ENCODE measurements at regions not wholly inside any gene's neighbourhood (a gene's known extent, or its start where the extent isn't known, plus 50 kb on each side); places are given as distances from the start of the nearest gene placed in this dataset.

DNA sequence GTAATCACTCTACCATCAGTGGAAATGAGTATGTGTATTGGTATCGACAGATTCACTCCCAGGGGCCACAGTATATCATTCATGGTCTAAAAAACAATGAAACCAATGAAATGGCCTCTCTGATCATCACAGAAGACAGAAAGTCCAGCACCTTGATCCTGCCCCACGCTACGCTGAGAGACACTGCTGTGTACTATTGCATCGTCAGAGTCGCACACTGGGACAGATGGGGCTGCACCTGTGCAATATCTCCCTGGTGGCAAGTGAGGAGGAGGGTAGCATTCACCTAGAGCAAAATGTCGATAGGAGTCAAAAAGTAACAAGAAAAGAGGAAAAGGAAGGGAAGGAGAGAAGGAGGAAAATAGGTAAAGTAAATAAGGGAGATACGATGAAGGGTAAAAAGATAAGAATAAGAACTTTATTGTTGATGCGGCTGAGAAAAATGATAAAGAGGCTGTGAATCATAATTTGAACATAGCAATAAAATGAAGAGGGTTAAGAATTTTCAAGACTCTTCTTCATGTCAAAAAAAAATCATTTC, 450.5 kb upstream of the OR4E1 start:
- H3K27me3 ChIP-seq (replicated peaks in 1 of 7): no peaks in the 10 kb centered on the region
- WGBS, 5 donors: 81 to 91% (median 89%) methylated on average over 8 of the region's 8 CpGs
- intact Hi-C loops (cut with DNase I; ENCODE audit: low total_unique reads): no loop called here
- DNase-seq: no peak
- peaks cover 0 to 5% (median 0%) of the 10 kb centered on the region in 8 donors for H3K9me3 ChIP-seq
- no peaks in the 10 kb centered on the region for H3K4me1 ChIP-seq
- H3K4me3 ChIP-seq: no peak overlapping the region
- TF ChIP-seq, protein P1, sequence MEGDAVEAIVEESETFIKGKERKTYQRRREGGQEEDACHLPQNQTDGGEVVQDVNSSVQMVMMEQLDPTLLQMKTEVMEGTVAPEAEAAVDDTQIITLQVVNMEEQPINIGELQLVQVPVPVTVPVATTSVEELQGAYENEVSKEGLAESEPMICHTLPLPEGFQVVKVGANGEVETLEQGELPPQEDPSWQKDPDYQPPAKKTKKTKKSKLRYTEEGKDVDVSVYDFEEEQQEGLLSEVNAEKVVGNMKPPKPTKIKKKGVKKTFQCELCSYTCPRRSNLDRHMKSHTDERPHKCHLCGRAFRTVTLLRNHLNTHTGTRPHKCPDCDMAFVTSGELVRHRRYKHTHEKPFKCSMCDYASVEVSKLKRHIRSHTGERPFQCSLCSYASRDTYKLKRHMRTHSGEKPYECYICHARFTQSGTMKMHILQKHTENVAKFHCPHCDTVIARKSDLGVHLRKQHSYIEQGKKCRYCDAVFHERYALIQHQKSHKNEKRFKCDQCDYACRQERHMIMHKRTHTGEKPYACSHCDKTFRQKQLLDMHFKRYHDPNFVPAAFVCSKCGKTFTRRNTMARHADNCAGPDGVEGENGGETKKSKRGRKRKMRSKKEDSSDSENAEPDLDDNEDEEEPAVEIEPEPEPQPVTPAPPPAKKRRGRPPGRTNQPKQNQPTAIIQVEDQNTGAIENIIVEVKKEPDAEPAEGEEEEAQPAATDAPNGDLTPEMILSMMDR (IDR thresholded peaks at IDR 0.05 in 8 of 11, conservative IDR thresholded peaks at IDR 0.05 in 3 of 11): no peak
- no peak for TF ChIP-seq POLR2A (IDR thresholded peaks at IDR 0.05)
- TF ChIP-seq POLR2AphosphoS5 (IDR thresholded peaks at IDR 0.05): no peak
- H3K36me3 ChIP-seq: no peaks in the 10 kb centered on the region
- no peak overlapping the region for H3K27ac ChIP-seq

- WGBS, 5 donors: 49 to 65% (median 51%) methylated on average over 3 of the region's 3 CpGs
- peaks cover 0 to 6% (median 0%) of the 10 kb centered on the region in 8 donors for H3K9me3 ChIP-seq
- TF ChIP-seq POLR2AphosphoS5 (IDR thresholded peaks at IDR 0.05) (no peak), POLR2A (IDR thresholded peaks at IDR 0.05) (no peak)
- TF ChIP-seq, protein P1 (IDR thresholded peaks at IDR 0.05 in 8 of 11, conservative IDR thresholded peaks at IDR 0.05 in 3 of 11): no peak
- no peak for DNase-seq
- no peaks in the 10 kb centered on the region for H3K27me3 ChIP-seq (replicated peaks in 1 of 7)
- no peaks in the 10 kb centered on the region for H3K36me3 ChIP-seq
- no peak overlapping the region for H3K27ac ChIP-seq
- H3K4me3 ChIP-seq: no peak overlapping the region
- intact Hi-C loops (cut with DNase I; ENCODE audit: low total_unique reads): no loop called here
- no peaks in the 10 kb centered on the region for H3K4me1 ChIP-seq
Measured at GRCh38 chr14:22122829-22123560, 449.4 kb upstream of the OR4E1 start.

- Histone ChIP-seq H3K9me3 (peaks cover 0 to 10% (median 0%) of the 10 kb centered on the region in 8 donors), H3K4me1 (no peaks in the 10 kb centered on the region), H3K4me3 (no peak overlapping the region), H3K36me3 (no peaks in the 10 kb centered on the region), H3K27me3 (replicated peaks in 1 of 7) (no peaks in the 10 kb centered on the region), H3K27ac (no peak overlapping the region)
- TF ChIP-seq POLR2A (IDR thresholded peaks at IDR 0.05) (no peak), POLR2AphosphoS5 (IDR thresholded peaks at IDR 0.05) (no peak)
- TF ChIP-seq, protein P1 (IDR thresholded peaks at IDR 0.05 in 8 of 11, conservative IDR thresholded peaks at IDR 0.05 in 3 of 11): no peak
- WGBS, 5 donors: 45 to 62% (median 50%) methylated on average over 4 of the region's 4 CpGs
- no peak for DNase-seq
- intact Hi-C loops (cut with DNase I; ENCODE audit: low total_unique reads): no loop called here
Measured at GRCh38 chr14:22122227-22122818, 448.7 kb upstream of the OR4E1 start.

GRCh38 chr14:22118899-22119477, 445.4 kb upstream of the OR4E1 start:
- no peak overlapping the region for H3K27ac ChIP-seq
- no peak overlapping the region for H3K4me3 ChIP-seq
- TF ChIP-seq, protein P1 (IDR thresholded peaks at IDR 0.05 in 8 of 11, conservative IDR thresholded peaks at IDR 0.05 in 3 of 11): no peak
- TF ChIP-seq POLR2A (IDR thresholded peaks at IDR 0.05): no peak
- TF ChIP-seq POLR2AphosphoS5 (IDR thresholded peaks at IDR 0.05): no peak
- no peak for DNase-seq
- 76 to 90% (median 87%) methylated on average over 3 of the region's 3 CpGs for WGBS, 5 donors
- intact Hi-C loops (cut with DNase I; ENCODE audit: low total_unique reads): no loop called here
- no peaks in the 10 kb centered on the region for H3K36me3 ChIP-seq
- peaks cover 0 to 4% (median 0%) of the 10 kb centered on the region in 7 donors for H3K27me3 ChIP-seq (replicated peaks in 1 of 7)
- H3K4me1 ChIP-seq: no peaks in the 10 kb centered on the region
- H3K9me3 ChIP-seq: peaks cover 0 to 12% (median 0%) of the 10 kb centered on the region in 8 donors
